Activated CD8-positive, alpha-beta memory T cell treated with anti-CD3 and anti-CD28 coated beads for 24 hours (primary cell): ENCODE measurements at regions not wholly inside any gene's neighbourhood (a gene's known extent, or its start where the extent isn't known, plus 50 kb on each side); places are given as distances from the start of the nearest gene placed in this dataset.
"Not testable (repeated sequence)": the region's sequence is repeated elsewhere in the genome, so short reads cannot be mapped to it uniquely, and the experiment has no call there.

ENCODE experiments used
- DNase-seq: peaks from one replicate; pipeline ENCODE4 v3.0.0-alpha.2; 2020

- no peak for DNase-seq
These were observed 755.8 kb downstream of the DHX35 start for GRCh38 chr20:39717936-39718335.

GRCh38 chr20:39716796-39717341, 754.7 kb downstream of the DHX35 start:
- DNase-seq, result no peak

DNA sequence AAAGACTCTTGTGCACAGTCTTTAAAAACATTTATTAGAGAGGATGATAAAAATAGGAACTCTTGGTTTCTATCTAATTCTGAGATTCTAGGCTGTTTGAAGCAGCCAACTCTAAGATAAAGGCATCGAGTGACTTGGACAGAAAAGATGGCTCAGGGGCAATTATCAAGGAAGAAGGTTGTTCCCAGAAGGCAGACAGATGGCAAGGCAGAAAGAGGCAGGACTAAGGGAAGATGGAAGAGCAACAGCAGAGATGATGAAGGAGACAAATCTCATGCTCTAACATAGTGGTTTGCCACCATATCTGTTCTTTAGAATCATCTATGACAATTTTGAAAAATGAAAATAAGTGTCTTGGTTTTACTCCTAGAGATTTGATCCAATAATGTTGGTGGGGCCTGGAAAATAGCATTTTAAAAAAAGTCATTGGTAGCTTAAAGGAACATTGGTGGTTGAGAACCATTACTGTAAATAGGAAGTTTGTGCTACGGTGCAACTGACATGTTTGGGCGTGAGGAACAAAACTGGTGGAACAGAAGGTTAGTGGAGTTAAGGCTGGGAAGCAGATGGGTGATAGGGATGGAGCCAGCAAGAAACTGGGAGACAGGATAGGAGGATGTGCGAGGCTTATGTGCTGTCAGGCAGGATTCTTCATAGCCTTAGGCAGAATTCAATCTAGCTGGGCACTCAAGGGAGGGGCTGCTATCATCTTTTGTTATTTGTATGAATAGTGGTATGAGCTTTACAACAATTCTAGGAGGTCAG, 751.1 kb downstream of the DHX35 start:
- no peak for DNase-seq

- no peak for DNase-seq
These were observed 744.1 kb downstream of the DHX35 start for GRCh38 chr20:39706184-39706663.

GRCh38 chr20:39705032-39705431, 742.9 kb downstream of the DHX35 start:
- DNase-seq, result no peak

- DNase-seq, result not testable (repeated sequence)
These were observed 741.2 kb downstream of the DHX35 start for GRCh38 chr20:39703357-39703756.

- no peak for DNase-seq
These were observed 740.7 kb downstream of the DHX35 start for GRCh38 chr20:39702701-39703349.

DNA sequence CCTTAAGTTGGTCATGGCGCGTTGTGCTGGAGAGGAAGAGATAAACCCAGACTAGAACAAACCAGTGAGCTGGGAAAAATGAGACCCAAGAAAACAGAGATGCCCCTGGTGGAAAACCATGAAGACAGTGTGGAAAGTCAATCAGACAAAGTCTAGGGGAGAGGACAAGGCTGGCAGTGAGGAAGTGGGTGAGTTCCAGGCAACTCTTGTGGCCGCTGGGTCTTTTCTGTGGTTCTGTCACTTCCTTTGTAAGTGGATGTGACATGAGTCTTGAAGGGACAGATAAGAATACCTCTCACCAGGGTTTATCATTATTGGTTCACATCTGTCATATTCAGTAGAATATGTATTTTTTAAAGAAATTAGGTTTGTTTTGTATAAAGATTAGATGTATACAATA, 738.4 kb downstream of the DHX35 start:
- no peak for DNase-seq

DNA sequence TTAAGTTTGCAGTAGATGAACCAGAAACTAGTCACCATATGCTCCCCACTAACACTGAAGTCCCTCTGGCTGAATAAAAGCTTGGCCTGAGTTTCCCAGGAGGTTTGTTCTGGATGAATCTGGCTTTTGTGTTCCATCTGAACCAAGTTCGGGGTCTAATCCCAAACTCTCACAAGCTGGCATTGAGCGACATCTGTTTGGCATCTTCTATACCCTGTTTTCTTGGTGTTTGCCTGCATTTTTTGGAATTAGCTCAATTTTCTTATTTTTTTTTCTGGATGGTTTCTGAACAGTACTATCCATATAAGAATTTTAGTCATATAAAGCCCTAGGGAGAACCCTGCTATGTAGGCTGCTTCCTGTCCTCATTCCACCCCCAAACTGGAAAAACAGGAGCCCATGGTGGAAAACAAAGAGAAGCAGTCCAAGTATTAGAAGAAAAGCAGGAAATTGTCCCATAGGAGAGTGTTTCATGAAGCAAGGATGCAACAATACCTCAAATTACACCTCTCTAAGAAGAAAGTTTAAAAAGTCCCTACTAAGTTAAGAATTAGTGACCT, 737.1 kb downstream of the DHX35 start:
- DNase-seq, result no peak

- DNase-seq, result no peak
These were observed 736.6 kb downstream of the DHX35 start for GRCh38 chr20:39698752-39699151.

DNA sequence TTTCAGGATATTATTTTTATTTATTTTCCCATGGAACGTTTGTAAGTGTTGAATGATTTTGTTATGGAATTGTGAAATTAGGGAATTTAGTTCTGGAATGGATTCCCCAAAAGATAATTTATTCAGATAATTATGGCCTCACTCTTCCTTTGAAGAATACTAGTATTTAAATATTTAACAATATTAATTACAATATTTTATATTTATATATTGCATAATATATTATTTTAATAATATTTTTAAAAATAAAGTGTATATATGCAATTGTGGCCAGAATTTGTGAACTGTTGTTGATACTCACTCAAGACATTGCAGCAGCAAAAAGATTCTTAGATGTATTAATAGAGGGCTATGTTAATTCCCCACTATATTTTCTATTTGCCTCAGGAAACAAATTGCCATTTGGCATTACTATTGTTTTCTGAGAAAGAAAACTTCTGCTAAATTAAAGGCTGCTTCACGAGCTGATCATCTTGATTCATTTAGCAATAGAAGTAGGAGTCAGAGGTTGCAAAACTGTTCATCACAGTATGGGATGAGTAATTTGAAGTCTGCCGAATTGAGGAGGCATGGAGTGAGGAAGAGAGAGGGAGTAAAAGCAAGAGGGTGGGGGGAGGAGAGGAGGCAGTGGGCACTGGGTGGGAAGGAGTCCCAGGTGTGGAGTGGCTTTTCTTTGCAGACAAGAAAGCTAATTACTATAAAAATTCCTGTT, 729.2 kb downstream of the DHX35 start:
- DNase-seq, result no peak

DNA sequence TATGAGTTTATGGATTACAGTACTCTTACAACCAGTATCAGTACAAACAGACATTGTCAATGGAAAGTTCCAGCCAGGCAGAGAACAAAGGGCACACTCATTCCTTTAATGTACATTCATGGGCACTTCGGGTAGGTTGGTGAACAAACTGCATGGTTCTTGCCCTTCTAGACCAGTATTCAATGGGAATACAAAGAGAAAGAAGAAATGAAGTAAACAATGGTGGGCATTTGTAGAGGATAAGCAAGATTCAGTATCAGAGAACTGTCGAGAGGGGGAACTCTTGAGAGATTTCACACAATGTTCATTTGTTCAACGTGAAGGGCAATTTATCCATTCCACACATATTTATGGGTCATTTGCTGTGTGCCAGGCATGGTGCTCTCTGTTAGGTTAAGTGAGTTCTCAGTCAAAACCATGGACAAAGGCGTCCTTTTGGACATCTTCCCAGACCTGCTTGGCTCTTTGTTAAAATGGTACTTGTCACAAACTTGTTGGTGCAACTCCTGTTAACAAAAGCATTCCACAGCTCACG, 714.8 kb downstream of the DHX35 start:
- no peak for DNase-seq

GRCh38 chr20:39676241-39676640, 714.1 kb downstream of the DHX35 start:
- DNase-seq, result no peak

- no peak for DNase-seq
These were observed 712.7 kb downstream of the DHX35 start for GRCh38 chr20:39674842-39675241.

DNA sequence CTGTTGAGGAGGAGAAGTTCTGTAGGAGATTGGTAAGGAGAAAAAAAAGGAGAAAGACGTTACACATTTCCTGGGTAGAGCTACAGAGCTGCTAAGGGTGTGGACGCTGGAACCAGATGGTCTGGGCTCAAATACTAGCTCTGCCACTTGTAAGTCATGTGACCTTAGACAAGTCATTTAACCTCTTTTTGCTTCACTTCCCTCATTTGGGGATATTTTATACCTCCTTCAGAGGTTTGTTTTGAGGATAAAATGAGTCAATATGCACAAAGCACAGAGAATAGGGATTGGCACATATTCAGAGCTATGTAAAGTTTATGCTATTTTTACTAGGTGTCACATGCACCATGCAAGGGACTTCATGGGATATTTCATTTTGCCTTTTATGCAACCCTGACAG, 708.8 kb downstream of the DHX35 start:
- DNase-seq, result no peak

- DNase-seq, result no peak
These were observed 707.5 kb downstream of the DHX35 start for GRCh38 chr20:39669659-39670058.

DNA sequence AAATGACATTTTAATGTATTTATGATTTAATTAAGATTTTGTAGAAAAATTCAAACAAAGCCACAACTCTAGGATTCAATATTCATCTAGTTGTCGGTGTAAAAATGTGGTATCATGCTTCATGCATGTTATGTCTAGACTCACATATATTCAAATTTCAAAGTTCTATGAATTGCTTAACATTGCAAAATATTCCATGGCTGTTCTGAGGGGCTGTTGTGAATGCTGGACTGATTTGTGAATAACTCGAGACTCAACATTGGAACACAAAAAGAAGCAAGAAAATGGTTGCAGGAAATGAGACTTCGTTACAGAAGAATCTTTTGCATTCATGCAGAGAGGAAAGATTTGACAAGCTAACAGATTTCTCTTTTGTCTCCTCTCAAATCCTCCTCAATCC, 705.9 kb downstream of the DHX35 start:
- DNase-seq, result no peak

DNA sequence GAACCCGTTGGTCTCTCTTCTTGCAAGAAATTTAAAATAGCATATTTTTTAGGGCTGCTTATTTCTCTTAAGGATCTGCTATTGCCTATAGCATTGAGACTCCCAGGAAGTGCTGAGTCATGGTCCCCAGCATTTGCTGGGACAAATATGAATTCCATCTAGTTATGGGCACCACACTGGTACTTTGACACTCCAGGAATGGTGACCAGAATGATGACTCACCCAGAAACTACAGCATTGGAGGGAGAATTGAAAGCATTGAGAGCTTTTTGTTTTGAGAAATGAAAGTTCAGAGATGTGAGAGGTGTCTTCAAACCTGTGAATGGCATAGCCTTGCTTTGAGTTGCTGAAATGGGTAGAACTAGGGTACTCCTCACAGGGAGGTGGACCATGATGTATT, 699.7 kb downstream of the DHX35 start:
- no peak for DNase-seq

- no peak for DNase-seq
These were observed 698.8 kb downstream of the DHX35 start for GRCh38 chr20:39660965-39661364.

GRCh38 chr20:39660226-39660625, 698.1 kb downstream of the DHX35 start:
- DNase-seq, result no peak

GRCh38 chr20:39658662-39659409, 696.7 kb downstream of the DHX35 start:
- DNase-seq, result no peak

GRCh38 chr20:39654171-39654570, 692.0 kb downstream of the DHX35 start:
- no peak for DNase-seq
